SK-N-SH (cell line): ENCODE measurements at regions not wholly inside any gene's neighbourhood (a gene's known extent, or its start where the extent isn't known, plus 50 kb on each side); places are given as distances from the start of the nearest gene placed in this dataset.

Experiments
- CTCF ChIA-PET: fragments of 300-600, 350-600 bp; formaldehyde crosslinking; extraction: SDS; loops from one replicate; lab custom pipeline; 2021; lab: Yijun Ruan, JAX
- POLR2A ChIA-PET: fragments of 350-600 bp; sonication (Branson Sonifier 250); formaldehyde crosslinking; extraction: SDS; loops from one replicate; lab custom pipeline; 2020; ENCODE audit warnings: antibody characterized with exemption, inconsistent platforms; lab: Yijun Ruan, JAX
- DNase-seq: peaks from one replicate; pipeline ENCODE4 v3.0.0; 2012
- H2AFZ ChIP-seq: fragments of 200-600 bp; sonication (generic); 2 replicates; pipeline ENCODE4 v1.8.1; 2016; ENCODE audit warnings: antibody characterized with exemption, mild to moderate bottlenecking, low read depth
- H3F3A ChIP-seq: fragments of 200-600 bp; sonication (generic); replicated peaks from 2 replicates; pipeline ENCODE3; 2016; ENCODE audit warnings: antibody characterized with exemption, mild to moderate bottlenecking; ENCODE audit not compliant: insufficient read depth
- H3K27ac ChIP-seq, 2 experiments: fragments of 200-500 bp in 1 of 2; fragments of 200-600 bp in 1 of 2; sonication (Bioruptor generic) in 1 of 2; sonication (generic), shearing (Covaris generic) in 1 of 2; 2 replicates each; pipeline versions ENCODE4 v1.5.1 to v1.6.1; 2014 to 2016; ENCODE audit warnings: low read depth in 2 of 2, inconsistent platforms in 1 of 2, low read length in 1 of 2, mild to moderate bottlenecking in 1 of 2, mixed read lengths in 1 of 2
- H3K27me3 ChIP-seq: fragments of 200-600 bp; sonication (generic), shearing (Covaris generic); 2 replicates; pipeline ENCODE4 v1.6.1; 2016; ENCODE audit warnings: mixed run types; ENCODE audit not compliant: insufficient read depth
- H3K36me3 ChIP-seq, 2 experiments: fragments of 200-500 bp in 1 of 2; fragments of 200-600 bp in 1 of 2; sonication (Bioruptor generic) in 1 of 2; sonication (generic) in 1 of 2; replicated peaks in 1 of 2; 2 replicates each; pipeline versions ENCODE3 to v1.5.1; 2014 to 2016; ENCODE audit warnings: low read length in 1 of 2, mild to moderate bottlenecking in 1 of 2; ENCODE audit not compliant: insufficient read depth in 2 of 2, control insufficient read depth in 1 of 2
- H3K4me1 ChIP-seq, 2 experiments: fragments of 200-500 bp in 1 of 2; fragments of 200-600 bp in 1 of 2; sonication (Bioruptor generic) in 1 of 2; sonication (generic), shearing (Covaris generic) in 1 of 2; 2 replicates each; pipeline versions ENCODE4 v1.5.1 to v1.6.1; 2014 to 2016; ENCODE audit warnings: low read depth in 1 of 2, low read length in 1 of 2, mixed run types in 1 of 2; ENCODE audit not compliant: insufficient read depth in 2 of 2, control insufficient read depth in 1 of 2
- H3K4me2 ChIP-seq: fragments of 200-600 bp; sonication (generic), shearing (Covaris generic); 2 replicates; pipeline ENCODE4 v1.6.1; 2017; ENCODE audit warnings: mixed run types
- H3K4me3 ChIP-seq, 2 experiments: fragments of 200-500 bp in 1 of 2; fragments of 200-600 bp in 1 of 2; sonication (Bioruptor generic) in 1 of 2; sonication (generic), shearing (Covaris generic) in 1 of 2; 2 replicates each; pipeline versions ENCODE4 v1.5.1 to v1.8.1; 2014 to 2016; ENCODE audit warnings: low read depth in 2 of 2, inconsistent platforms in 1 of 2, low read length in 1 of 2, mild to moderate bottlenecking in 1 of 2, mixed read lengths in 1 of 2, moderate library complexity in 1 of 2
- H3K79me2 ChIP-seq: fragments of 200-600 bp; sonication (generic); 2 replicates; pipeline ENCODE4 v1.8.1; 2017; ENCODE audit warnings: mild to moderate bottlenecking; ENCODE audit not compliant: insufficient read depth
- H3K9ac ChIP-seq: fragments of 200-600 bp; sonication (generic); 2 replicates; pipeline ENCODE4 v1.6.1; 2017; ENCODE audit warnings: mixed run types
- H3K9me2 ChIP-seq: fragments of 200-600 bp; sonication (generic); 2 replicates; pipeline ENCODE4 v1.6.1; 2017; ENCODE audit warnings: mixed run types
- H3K9me3 ChIP-seq: fragments of 200-600 bp; sonication (generic); 2 replicates; pipeline ENCODE4 v1.6.1; 2017; ENCODE audit warnings: mixed run types, mild to moderate bottlenecking, moderate library complexity
- H4K20me1 ChIP-seq: fragments of 200-600 bp; sonication (generic); 2 replicates; pipeline ENCODE4 v1.6.1; 2017; ENCODE audit warnings: mild to moderate bottlenecking, mixed run types; ENCODE audit not compliant: insufficient read depth
- CHD2 ChIP-seq: fragments of 150-350 bp; IDR thresholded peaks from 2 replicates; pipeline ENCODE4 v1.6.1; 2018; ENCODE audit warnings: low read length; ENCODE audit not compliant: partially characterized antibody
- GABPA ChIP-seq: IDR thresholded peaks from 2 replicates; pipeline ENCODE4 v1.4.0; 2012; ENCODE audit warnings: low read depth, mild to moderate bottlenecking
- IRF3 ChIP-seq: fragments of 150-350 bp; IDR thresholded peaks from 2 replicates; pipeline ENCODE4 v1.6.1; 2016; ENCODE audit warnings: mild to moderate bottlenecking, low read depth, low read length
- MEF2A ChIP-seq: IDR thresholded peaks from 2 replicates; pipeline ENCODE4 v1.4.0; 2012; ENCODE audit warnings: low read depth, borderline replicate concordance
- RAD21 ChIP-seq: IDR thresholded peaks from 2 replicates; pipeline ENCODE4 v1.6.1; 2012; ENCODE audit warnings: mild to moderate bottlenecking, low read length
- RCOR1 ChIP-seq: fragments of 150-350 bp; IDR thresholded peaks from 2 replicates; pipeline ENCODE4 v1.6.1; 2017; ENCODE audit warnings: antibody characterized with exemption, low read length
- SIN3A ChIP-seq: IDR thresholded peaks from 2 replicates; pipeline ENCODE4 v1.6.1; 2012; ENCODE audit warnings: low read depth, mild to moderate bottlenecking, low read length, moderate library complexity, borderline replicate concordance
- YY1 ChIP-seq: IDR thresholded peaks from 2 replicates; pipeline ENCODE4 v1.4.0; 2012; ENCODE audit warnings: low read depth, mild to moderate bottlenecking
- WGBS: methylation state at CpG from one replicate; pipeline ENCODE4 v1.1.6; 2017; ENCODE audit warnings: low lambda C conversion rate; 5-methylcytosine and 5-hydroxymethylcytosine counted together
- TF ChIP-seq, protein P1 (sequence below): IDR thresholded peaks from 2 replicates; pipeline ENCODE4 v1.4.0; 2012; ENCODE audit warnings: low read depth, borderline replicate concordance
- TF ChIP-seq, protein P2 (sequence below): IDR thresholded peaks from 2 replicates; pipeline ENCODE4 v1.4.0; 2012; ENCODE audit warnings: low read depth, borderline replicate concordance
- TF ChIP-seq, protein P3 (sequence below): IDR thresholded peaks from 2 replicates; pipeline ENCODE4 v1.4.0; 2012; ENCODE audit warnings: low read depth
- TF ChIP-seq, protein P4 (sequence below): IDR thresholded peaks from 2 replicates; pipeline ENCODE4 v1.6.1; 2012; ENCODE audit warnings: mild to moderate bottlenecking, low read depth, low read length, moderate library complexity
- TF ChIP-seq, protein P5 (sequence below): fragments of 200-600 bp; sonication (generic); IDR thresholded peaks from 2 replicates; pipeline ENCODE4 v1.6.1; 2017; ENCODE audit warnings: antibody characterized with exemption, mild to moderate bottlenecking, moderate library complexity

GRCh38 chr4:95959633-95960032 lies 119.7 kb downstream of the PDHA2 start:
- 57% methylated on average over 2 of the region's 2 CpGs for WGBS

GRCh38 chr4:95963456-95963855 lies 123.6 kb downstream of the PDHA2 start:
- 28% methylated on average over 3 of the region's 3 CpGs for WGBS
- no peak for TF ChIP-seq MEF2A
- TF ChIP-seq, protein P1, sequence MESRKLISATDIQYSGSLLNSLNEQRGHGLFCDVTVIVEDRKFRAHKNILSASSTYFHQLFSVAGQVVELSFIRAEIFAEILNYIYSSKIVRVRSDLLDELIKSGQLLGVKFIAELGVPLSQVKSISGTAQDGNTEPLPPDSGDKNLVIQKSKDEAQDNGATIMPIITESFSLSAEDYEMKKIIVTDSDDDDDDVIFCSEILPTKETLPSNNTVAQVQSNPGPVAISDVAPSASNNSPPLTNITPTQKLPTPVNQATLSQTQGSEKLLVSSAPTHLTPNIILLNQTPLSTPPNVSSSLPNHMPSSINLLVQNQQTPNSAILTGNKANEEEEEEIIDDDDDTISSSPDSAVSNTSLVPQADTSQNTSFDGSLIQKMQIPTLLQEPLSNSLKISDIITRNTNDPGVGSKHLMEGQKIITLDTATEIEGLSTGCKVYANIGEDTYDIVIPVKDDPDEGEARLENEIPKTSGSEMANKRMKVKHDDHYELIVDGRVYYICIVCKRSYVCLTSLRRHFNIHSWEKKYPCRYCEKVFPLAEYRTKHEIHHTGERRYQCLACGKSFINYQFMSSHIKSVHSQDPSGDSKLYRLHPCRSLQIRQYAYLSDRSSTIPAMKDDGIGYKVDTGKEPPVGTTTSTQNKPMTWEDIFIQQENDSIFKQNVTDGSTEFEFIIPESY, result no peak
- TF ChIP-seq, protein P2, sequence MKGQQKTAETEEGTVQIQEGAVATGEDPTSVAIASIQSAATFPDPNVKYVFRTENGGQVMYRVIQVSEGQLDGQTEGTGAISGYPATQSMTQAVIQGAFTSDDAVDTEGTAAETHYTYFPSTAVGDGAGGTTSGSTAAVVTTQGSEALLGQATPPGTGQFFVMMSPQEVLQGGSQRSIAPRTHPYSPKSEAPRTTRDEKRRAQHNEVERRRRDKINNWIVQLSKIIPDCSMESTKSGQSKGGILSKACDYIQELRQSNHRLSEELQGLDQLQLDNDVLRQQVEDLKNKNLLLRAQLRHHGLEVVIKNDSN, result no peak
- no peak for TF ChIP-seq CHD2
- no peak for TF ChIP-seq RAD21
- TF ChIP-seq, protein P3, sequence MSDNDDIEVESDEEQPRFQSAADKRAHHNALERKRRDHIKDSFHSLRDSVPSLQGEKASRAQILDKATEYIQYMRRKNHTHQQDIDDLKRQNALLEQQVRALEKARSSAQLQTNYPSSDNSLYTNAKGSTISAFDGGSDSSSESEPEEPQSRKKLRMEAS, result no peak
- no peak for TF ChIP-seq SIN3A
- TF ChIP-seq, protein P4, sequence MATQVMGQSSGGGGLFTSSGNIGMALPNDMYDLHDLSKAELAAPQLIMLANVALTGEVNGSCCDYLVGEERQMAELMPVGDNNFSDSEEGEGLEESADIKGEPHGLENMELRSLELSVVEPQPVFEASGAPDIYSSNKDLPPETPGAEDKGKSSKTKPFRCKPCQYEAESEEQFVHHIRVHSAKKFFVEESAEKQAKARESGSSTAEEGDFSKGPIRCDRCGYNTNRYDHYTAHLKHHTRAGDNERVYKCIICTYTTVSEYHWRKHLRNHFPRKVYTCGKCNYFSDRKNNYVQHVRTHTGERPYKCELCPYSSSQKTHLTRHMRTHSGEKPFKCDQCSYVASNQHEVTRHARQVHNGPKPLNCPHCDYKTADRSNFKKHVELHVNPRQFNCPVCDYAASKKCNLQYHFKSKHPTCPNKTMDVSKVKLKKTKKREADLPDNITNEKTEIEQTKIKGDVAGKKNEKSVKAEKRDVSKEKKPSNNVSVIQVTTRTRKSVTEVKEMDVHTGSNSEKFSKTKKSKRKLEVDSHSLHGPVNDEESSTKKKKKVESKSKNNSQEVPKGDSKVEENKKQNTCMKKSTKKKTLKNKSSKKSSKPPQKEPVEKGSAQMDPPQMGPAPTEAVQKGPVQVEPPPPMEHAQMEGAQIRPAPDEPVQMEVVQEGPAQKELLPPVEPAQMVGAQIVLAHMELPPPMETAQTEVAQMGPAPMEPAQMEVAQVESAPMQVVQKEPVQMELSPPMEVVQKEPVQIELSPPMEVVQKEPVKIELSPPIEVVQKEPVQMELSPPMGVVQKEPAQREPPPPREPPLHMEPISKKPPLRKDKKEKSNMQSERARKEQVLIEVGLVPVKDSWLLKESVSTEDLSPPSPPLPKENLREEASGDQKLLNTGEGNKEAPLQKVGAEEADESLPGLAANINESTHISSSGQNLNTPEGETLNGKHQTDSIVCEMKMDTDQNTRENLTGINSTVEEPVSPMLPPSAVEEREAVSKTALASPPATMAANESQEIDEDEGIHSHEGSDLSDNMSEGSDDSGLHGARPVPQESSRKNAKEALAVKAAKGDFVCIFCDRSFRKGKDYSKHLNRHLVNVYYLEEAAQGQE, result no peak
- TF ChIP-seq YY1, result no peak

More at GRCh38 chr4:95959633-95960032, 119.7 kb downstream of the PDHA2 start:
- Histone ChIP-seq H3K4me2 (no peak overlapping the region), H3K4me1 (no peaks in the 10 kb centered on the region), H4K20me1 (no peaks in the 10 kb centered on the region), H3K9me2 (no peaks in the 10 kb centered on the region), H3K9ac (no peak overlapping the region), H3K27ac (no peak overlapping the region), H2AFZ (no peak overlapping the region), H3K36me3 (no peaks in the 10 kb centered on the region), H3K4me3 (no peak overlapping the region), H3K9me3 (no peaks in the 10 kb centered on the region), H3F3A (no peaks in the 10 kb centered on the region), H3K79me2 (no peaks in the 10 kb centered on the region), H3K27me3 (no peaks in the 10 kb centered on the region)
- ChIA-PET POLR2A (no interaction called here), CTCF (interaction anchor here (1.3 kb wide), 1 partner anchor 76 kb away, joined by 5 read pairs; no protein-coding TSS in a partner anchor)
- DNase-seq, result no peak
- TF ChIP-seq, protein P5, sequence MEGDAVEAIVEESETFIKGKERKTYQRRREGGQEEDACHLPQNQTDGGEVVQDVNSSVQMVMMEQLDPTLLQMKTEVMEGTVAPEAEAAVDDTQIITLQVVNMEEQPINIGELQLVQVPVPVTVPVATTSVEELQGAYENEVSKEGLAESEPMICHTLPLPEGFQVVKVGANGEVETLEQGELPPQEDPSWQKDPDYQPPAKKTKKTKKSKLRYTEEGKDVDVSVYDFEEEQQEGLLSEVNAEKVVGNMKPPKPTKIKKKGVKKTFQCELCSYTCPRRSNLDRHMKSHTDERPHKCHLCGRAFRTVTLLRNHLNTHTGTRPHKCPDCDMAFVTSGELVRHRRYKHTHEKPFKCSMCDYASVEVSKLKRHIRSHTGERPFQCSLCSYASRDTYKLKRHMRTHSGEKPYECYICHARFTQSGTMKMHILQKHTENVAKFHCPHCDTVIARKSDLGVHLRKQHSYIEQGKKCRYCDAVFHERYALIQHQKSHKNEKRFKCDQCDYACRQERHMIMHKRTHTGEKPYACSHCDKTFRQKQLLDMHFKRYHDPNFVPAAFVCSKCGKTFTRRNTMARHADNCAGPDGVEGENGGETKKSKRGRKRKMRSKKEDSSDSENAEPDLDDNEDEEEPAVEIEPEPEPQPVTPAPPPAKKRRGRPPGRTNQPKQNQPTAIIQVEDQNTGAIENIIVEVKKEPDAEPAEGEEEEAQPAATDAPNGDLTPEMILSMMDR, result no peak
- TF ChIP-seq GABPA (no peak), IRF3 (no peak), RCOR1 (no peak)
- TF ChIP-seq, protein P2, result no peak

More at GRCh38 chr4:95963456-95963855, 123.6 kb downstream of the PDHA2 start:
- H3K4me1 ChIP-seq, result no peaks in the 10 kb centered on the region
- 0 out of 2 replicates have a peak, but pooled peaks cover 3% of the 10 kb centered on the region for H3K9me2 ChIP-seq
- no peak overlapping the region for H3K9ac ChIP-seq
- no peak overlapping the region for H2AFZ ChIP-seq
- no peaks in the 10 kb centered on the region for H3K27me3 ChIP-seq
- H4K20me1 ChIP-seq, result no peaks in the 10 kb centered on the region
- no peak for DNase-seq
- H3K4me3 ChIP-seq, result no peak overlapping the region
- H3K36me3 ChIP-seq, result no peaks in the 10 kb centered on the region
- no peaks in the 10 kb centered on the region for H3F3A ChIP-seq
- POLR2A ChIA-PET, result no interaction called here
- H3K79me2 ChIP-seq, result no peaks in the 10 kb centered on the region
- H3K9me3 ChIP-seq, result no peaks in the 10 kb centered on the region
- no peak overlapping the region for H3K27ac ChIP-seq
- CTCF ChIA-PET, result no interaction called here
- no peak overlapping the region for H3K4me2 ChIP-seq
